Thyroid gland (tissue), 4 donors: ENCODE measurements at regions not wholly inside any gene's neighbourhood (a gene's known extent, or its start where the extent isn't known, plus 50 kb on each side); places are given as distances from the start of the nearest gene placed in this dataset.

Source experiments
- DNase-seq, 2 donors: peaks; one replicate each; pipeline ENCODE4 v3.0.0-alpha.2; 2019
- H3K27ac ChIP-seq, 3 donors: fragments of 200-600 bp; sonication (generic); 1 replicate in 2 of 3; 2 replicates in 1 of 3; pipeline ENCODE4 v1.5.1; 2016 to 2019; ENCODE audit warnings: mild to moderate bottlenecking in 1 of 3, moderate library complexity in 1 of 3
- H3K27me3 ChIP-seq: fragments of 200-600 bp; sonication (generic); one replicate; pipeline ENCODE4 v1.5.1; 2019
- H3K36me3 ChIP-seq, 2 donors: fragments of 200-600 bp; sonication (generic); one replicate each; pipeline ENCODE4 v1.5.1; 2016 to 2019
- H3K4me1 ChIP-seq, 2 donors: fragments of 200-600 bp; sonication (generic); one replicate each; pipeline ENCODE4 v1.5.1; 2017 to 2019
- H3K4me3 ChIP-seq, 3 donors: fragments of 200-600 bp; sonication (generic); replicated peaks in 1 of 3; 1 replicate in 2 of 3; 2 replicates in 1 of 3; pipeline ENCODE4 v1.5.1; 2016; ENCODE audit warnings: mild to moderate bottlenecking in 1 of 3
- H3K9me3 ChIP-seq: fragments of 200-600 bp; sonication (generic); one replicate; pipeline ENCODE4 v1.5.1; 2017
- POLR2A ChIP-seq, 2 donors: fragments of 450-650 bp; IDR thresholded peaks; one replicate each; pipeline ENCODE4 v1.6.1; 2017; ENCODE audit warnings: antibody characterized with exemption in 2 of 2, mild to moderate bottlenecking in 2 of 2, moderate library complexity in 1 of 2
- WGBS, 2 donors: methylation state at CpG; one replicate each; pipeline ENCODE4 v1.1.5; 2017; 5-methylcytosine and 5-hydroxymethylcytosine counted together
- intact Hi-C: fragments of 100-400 bp; cut with DNase I; formaldehyde crosslinking; loops from one replicate; pipeline ENCODE4 v1.15.1; 2023
- TF ChIP-seq, protein P1 (sequence below), 6 experiments: fragments of 200-600 bp in 3 of 6; fragments of 450-650 bp in 3 of 6; sonication (generic) in 3 of 6; IDR thresholded peaks; one replicate each; pipeline ENCODE4 v1.5.1; 2016 to 2019; ENCODE audit warnings: antibody characterized with exemption in 6 of 6, mild to moderate bottlenecking in 2 of 6, inconsistent platforms in 1 of 6, moderate library complexity in 1 of 6

DNA sequence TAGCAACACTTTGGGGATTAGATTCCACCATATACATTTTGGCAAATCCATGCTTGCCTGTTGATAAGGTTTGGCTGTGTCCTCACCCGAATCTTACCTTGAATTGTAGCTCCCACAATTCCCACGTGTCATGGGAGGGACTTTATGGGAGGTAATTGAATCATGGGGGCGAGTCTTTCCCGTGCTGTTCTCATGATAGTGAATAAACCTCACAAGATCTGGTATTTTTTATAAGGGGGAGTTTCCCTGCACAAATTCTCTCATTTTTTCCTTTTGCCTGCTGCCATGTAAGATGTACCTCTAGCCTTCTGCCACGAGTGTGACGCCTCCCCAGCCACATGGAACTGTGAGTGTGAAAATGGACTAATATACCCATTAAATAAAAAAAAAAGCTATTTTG lies 265.3 kb downstream of the MRPL39 start:
- Histone ChIP-seq H3K9me3 (no peaks in the 10 kb centered on the region), H3K36me3 (no peaks in the 10 kb centered on the region), H3K4me1 (no peaks in the 10 kb centered on the region), H3K4me3 (no peak overlapping the region), H3K27me3 (no peaks in the 10 kb centered on the region), H3K27ac (no peak overlapping the region)
- no peak for DNase-seq
- intact Hi-C loops, result no loop called here
- TF ChIP-seq POLR2A (IDR thresholded peaks at IDR 0.05), result no peak
- TF ChIP-seq, protein P1, sequence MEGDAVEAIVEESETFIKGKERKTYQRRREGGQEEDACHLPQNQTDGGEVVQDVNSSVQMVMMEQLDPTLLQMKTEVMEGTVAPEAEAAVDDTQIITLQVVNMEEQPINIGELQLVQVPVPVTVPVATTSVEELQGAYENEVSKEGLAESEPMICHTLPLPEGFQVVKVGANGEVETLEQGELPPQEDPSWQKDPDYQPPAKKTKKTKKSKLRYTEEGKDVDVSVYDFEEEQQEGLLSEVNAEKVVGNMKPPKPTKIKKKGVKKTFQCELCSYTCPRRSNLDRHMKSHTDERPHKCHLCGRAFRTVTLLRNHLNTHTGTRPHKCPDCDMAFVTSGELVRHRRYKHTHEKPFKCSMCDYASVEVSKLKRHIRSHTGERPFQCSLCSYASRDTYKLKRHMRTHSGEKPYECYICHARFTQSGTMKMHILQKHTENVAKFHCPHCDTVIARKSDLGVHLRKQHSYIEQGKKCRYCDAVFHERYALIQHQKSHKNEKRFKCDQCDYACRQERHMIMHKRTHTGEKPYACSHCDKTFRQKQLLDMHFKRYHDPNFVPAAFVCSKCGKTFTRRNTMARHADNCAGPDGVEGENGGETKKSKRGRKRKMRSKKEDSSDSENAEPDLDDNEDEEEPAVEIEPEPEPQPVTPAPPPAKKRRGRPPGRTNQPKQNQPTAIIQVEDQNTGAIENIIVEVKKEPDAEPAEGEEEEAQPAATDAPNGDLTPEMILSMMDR (IDR thresholded peaks at IDR 0.05), result no peak
- 87 to 93% methylated on average over 6 of the region's 6 CpGs for WGBS, 2 donors

DNA sequence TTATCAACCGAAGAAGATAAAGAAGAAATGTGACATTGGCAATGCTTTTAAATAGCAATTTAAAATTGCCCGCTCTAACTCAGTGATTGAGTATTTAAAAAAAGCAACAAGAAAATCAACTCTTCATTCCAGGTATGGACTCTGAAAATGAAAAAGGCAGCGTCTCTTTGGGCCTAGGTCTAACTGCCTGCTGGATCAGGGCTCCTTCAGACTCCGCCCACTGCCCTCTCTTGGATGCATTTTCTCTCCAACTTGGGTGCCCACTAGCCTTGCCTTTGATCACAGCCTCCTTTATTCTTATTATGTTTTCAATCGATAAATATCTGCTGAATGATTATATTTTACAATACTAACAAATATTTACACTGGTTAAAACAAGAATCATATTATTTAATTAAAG lies 268.9 kb downstream of the MRPL39 start:
- DNase-seq, result no peak
- 88 to 90% methylated on average over 5 of the region's 5 CpGs for WGBS, 2 donors
- Histone ChIP-seq H3K36me3 (no peaks in the 10 kb centered on the region), H3K9me3 (no peaks in the 10 kb centered on the region), H3K27me3 (no peaks in the 10 kb centered on the region), H3K4me1 (no peaks in the 10 kb centered on the region), H3K4me3 (no peak overlapping the region), H3K27ac (no peak overlapping the region)
- no peak for TF ChIP-seq POLR2A (IDR thresholded peaks at IDR 0.05)
- TF ChIP-seq, protein P1 (IDR thresholded peaks at IDR 0.05), result no peak
- intact Hi-C loops, result no loop called here

DNA sequence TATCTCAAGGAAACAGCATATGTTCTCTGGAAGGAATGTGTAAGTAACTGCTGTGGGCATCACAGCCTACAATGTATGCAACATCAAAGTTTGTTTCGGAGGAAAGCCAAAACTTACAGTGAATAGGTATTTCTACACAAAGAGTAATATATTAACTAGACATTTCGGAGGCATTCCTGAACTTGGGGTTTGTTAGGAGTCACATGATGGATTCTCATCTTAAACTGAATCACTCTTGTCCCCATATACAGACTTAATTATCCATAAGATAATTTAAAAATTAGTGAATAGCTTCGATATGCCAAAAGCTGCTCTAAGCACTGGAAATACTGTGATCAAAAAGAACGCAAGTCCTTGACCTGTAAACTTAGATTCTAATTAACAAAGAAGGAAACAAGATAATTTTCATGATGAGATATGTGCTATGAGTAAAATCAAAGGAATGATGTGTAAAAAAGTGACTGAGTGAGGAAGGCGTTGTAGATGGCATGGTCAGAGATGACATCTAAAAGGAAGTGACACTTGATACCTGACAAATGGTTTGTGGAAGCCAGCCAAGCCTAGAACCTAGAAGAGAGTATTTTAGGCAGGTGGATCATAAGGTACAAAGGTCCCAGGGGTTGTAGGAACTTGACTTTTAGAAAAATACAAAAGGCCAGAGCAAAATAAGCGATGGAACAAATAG lies 273.1 kb downstream of the MRPL39 start:
- TF ChIP-seq, protein P1 (IDR thresholded peaks at IDR 0.05), result no peak
- no peak for TF ChIP-seq POLR2A (IDR thresholded peaks at IDR 0.05)
- no peaks in the 10 kb centered on the region for H3K4me1 ChIP-seq
- H3K9me3 ChIP-seq, result no peaks in the 10 kb centered on the region
- H3K36me3 ChIP-seq, result no peaks in the 10 kb centered on the region
- H3K4me3 ChIP-seq, result no peak overlapping the region
- intact Hi-C loops, result no loop called here
- 92 to 93% methylated on average over 6 of the region's 6 CpGs for WGBS, 2 donors
- no peaks in the 10 kb centered on the region for H3K27me3 ChIP-seq
- no peak overlapping the region for H3K27ac ChIP-seq
- no peak for DNase-seq

DNA sequence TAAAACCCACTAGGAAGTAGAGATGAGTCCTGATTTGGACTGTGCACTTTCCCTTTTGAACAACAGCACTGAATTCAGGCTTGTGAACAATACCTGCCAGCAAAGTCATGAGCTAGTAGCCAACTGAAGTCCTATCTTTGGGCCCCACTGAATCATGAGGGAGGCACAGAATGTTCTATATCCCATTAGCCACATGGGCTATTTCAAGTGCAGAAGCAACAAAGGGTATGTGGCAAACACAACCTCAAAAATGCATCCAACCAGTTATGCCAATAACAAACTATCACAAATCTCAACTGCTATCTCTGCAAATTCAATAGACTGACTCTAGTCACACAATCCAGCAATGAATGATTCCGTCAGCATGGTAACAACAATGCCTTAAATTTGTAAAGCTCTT lies 276.0 kb downstream of the MRPL39 start:
- DNase-seq, result no peak
- no peaks in the 10 kb centered on the region for H3K9me3 ChIP-seq
- WGBS, 2 donors, result 95 to 96% methylated on average over 1 of the region's 1 CpG

DNA sequence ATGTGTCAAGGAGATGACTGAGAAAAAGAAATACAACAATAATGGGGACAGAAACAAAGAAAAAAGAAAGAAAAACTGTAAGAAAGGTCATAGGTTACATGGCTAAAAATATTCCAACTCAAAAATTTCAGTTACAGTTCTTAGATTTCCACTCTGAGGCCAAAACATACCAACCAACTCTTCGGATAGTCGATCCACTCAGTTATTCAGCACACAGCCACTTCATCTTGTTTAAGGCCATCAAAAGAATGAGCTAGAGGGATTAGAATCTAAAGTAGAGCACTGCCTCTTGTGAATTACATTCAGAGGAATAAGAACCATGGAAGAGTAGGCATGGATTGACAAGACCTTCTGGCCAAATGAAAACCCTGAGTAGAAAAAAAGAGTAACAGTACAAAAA lies 277.0 kb downstream of the MRPL39 start:
- no peaks in the 10 kb centered on the region for H3K36me3 ChIP-seq
- H3K4me1 ChIP-seq, result no peaks in the 10 kb centered on the region
- TF ChIP-seq POLR2A (IDR thresholded peaks at IDR 0.05), result no peak
- TF ChIP-seq, protein P1 (IDR thresholded peaks at IDR 0.05), result no peak
- no peak overlapping the region for H3K4me3 ChIP-seq
- no peak for DNase-seq
- H3K9me3 ChIP-seq, result no peaks in the 10 kb centered on the region
- H3K27ac ChIP-seq, result no peak overlapping the region
- no peaks in the 10 kb centered on the region for H3K27me3 ChIP-seq
- intact Hi-C loops, result no loop called here
- 29 to 56% methylated on average over 2 of the region's 2 CpGs for whole genome bisulfite sequencing, 2 donors

More for the DNA sequence above, 276.0 kb downstream of the MRPL39 start:
- Histone ChIP-seq H3K36me3 (no peaks in the 10 kb centered on the region), H3K27ac (no peak overlapping the region), H3K4me3 (no peak overlapping the region), H3K4me1 (no peaks in the 10 kb centered on the region), H3K27me3 (no peaks in the 10 kb centered on the region)
- intact Hi-C loops, result no loop called here
- TF ChIP-seq POLR2A (IDR thresholded peaks at IDR 0.05), result no peak
- TF ChIP-seq, protein P1 (IDR thresholded peaks at IDR 0.05), result no peak
